GM21528 (cell line): ENCODE measurements at regions not wholly inside any gene's neighbourhood (a gene's known extent, or its start where the extent isn't known, plus 50 kb on each side); places are given as distances from the start of the nearest gene placed in this dataset.
"Not testable (repeated sequence)": the region's sequence is repeated elsewhere in the genome, so short reads cannot be mapped to it uniquely, and the experiment has no call there.

Experiments used
- ATAC-seq: cut with Tn5 transposase; IDR thresholded peaks from one replicate; pipeline ENCODE4 v1.9.1; 2021; ENCODE audit warnings: mild to moderate bottlenecking, moderate library complexity; ENCODE audit not compliant: unreplicated experiment, low FRiP score

DNA sequence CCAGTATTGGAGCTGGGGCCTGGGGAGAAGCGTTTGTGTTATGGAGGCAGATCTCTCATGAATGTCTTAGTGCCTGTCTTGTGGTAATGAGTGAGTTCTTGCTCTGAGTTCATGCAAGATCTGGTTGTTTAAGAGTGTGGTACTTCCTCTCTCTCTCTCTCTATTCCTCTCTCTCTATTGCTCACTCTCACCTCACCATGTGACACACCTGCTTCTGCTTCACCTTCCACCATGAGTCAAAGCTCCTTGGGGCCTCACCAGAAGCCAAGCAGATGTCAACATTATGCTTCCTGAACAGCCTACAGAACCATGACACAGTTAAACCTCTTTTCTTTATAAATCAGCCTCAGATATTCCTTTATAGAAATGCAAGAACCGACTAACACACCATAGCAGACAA, 242.7 kb upstream of the ADRA1B start:
- ATAC-seq, result no peak

DNA sequence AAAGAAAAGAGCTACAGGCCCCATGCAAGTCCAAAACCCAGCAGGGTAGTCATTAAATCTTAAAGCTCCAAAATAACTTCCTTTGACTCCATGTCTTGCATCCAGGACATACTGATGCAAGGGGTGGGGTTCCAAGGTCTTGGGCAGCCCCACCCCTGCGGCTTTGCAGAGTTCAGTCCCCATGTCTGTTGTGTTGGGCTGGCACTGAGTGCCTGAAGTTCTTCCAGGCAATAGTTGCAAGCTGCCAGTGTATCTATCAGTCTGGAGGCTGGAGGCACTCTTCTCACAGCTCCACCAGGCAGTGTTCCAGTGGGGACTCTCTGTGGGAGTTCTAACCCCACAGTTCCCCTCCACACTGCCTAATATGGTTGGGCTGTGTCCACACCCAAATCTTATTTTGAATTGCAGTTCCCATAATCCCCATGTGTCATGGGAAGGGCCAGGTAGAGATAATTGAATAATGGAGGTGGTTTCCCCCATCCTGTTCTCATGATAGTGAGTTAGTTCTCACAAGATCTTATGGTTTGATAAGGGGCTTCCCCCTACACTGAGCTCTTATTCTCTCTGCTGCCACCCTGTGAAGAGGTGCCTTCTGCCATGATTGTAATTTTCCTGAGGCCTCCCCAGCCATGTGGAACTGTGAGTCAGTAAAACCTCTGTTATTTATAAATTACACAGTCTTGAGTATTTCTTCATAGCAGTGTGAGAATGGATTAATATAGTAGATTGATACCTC, 237.5 kb upstream of the ADRA1B start:
- no peak for ATAC-seq

DNA sequence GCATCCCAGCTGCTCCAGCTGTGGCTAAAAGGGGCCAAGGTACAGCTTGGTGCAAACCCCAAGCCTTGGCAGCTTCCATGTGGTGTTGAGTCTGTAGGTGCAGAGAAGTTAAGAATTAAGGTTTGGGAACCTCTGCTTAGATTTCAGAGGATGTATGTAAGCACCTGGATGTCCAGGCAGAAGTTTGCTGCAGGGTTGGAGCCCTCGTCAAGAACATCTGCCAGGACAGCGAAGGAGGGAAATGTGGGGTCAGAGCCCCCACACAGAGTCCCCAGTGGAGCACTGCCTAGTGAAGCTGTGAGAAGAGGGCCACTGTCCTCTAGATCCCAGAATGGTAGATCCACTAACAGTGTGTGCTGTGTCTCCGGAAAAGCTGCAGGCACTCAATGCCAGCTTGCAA, 236.2 kb upstream of the ADRA1B start:
- no peak for ATAC-seq

DNA sequence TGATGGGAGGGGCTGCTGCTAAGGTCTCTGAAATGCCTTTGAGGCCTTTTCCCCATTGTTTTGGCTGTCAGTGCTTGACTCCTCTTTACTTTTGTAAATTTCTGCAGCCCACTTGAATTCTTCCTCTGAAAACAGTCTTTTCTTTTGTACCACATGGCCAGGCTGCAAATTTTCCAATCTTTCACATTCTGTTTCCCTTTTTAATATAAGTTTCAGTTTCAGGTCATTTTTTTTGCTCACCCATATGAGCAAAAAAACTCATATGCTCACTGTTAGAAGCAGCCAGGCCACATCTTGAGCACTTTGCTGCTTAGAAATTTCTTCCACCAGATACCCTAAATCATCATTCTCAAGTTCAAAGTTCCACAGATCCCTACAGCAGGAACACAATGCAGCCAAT, 234.6 kb upstream of the ADRA1B start:
- ATAC-seq, result no peak

DNA sequence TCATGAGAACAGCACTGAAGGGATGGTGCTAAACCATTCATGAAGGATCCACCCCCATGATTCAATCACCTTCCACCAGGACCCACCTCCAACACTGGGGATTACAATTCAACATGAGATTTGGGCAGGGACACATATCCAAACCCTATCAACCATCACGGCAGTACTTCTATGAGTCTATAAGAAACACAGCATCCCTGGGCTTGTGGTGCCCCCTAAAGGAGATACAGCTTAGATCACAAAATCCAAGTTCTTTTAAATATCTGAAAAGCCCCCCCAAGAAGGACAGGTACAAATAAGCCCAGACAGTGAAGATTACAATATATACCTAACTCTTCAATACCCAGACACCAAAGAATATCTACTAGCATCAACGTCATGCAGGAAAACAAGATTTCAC, 233.7 kb upstream of the ADRA1B start:
- no peak for ATAC-seq

DNA sequence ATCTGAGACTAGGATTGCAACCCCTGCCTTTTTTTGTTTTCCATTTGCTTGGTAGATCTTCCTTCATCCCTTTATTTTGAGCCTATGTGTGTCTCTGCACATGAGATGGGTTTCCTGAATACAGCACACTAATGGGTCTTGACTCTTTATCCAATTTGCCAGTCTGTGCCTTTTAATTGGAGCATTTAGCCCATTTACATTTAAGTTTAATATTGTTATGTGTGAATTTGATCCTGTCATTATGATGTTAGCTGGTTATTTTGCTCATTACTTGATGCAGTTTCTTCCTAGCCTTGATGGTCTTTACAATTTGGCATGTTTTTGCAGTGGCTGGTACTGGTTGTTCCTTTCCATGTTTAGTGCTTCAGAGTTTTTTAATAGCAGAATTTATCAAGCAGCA, 228.4 kb upstream of the ADRA1B start:
- not testable (repeated sequence) for ATAC-seq

DNA sequence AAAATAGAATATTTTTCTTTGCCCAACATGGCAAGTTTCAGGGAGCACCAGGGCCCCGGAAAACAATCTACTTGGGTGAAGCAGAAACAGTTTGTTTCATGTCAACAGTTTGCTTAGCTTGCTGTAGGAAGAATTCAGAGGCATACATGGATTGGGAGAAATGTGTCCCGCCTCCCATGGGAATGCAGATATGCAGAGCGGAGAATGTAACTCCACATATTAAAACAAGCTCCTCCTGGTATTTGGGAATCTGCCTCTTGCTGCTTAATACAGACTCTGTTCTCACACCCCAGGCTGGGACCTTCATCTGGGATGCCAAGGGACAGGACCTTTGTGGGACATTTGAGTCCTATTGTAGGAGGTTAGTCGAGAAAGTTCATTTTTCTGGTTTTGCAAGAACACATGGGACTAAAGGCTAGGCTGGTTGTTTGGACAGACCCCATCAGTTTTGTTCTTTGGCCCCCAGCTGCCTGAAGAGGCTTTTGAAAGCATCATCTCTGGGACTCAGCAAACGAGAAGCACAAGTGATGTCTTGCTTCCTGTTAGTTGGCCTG, 220.5 kb upstream of the ADRA1B start:
- no peak for ATAC-seq

DNA sequence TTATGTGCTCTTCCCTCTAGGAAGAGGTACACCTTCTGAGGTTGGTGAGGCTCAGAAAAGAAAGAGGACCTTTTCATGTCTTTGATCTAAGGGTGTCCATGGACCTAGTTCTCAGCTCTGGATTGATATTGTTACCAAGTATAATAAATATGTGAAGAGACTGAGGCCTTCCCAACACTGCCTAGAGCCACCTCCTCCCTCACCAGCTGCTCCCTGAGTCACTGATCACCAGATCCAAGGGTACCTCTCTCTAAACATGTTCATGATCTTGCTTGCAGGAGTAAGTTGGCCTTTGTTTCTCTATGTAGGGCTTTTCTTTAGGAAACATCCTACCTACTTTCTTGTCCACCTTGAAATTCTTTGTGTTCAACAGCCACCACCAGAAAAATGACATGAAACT, 218.8 kb upstream of the ADRA1B start:
- no peak for ATAC-seq

DNA sequence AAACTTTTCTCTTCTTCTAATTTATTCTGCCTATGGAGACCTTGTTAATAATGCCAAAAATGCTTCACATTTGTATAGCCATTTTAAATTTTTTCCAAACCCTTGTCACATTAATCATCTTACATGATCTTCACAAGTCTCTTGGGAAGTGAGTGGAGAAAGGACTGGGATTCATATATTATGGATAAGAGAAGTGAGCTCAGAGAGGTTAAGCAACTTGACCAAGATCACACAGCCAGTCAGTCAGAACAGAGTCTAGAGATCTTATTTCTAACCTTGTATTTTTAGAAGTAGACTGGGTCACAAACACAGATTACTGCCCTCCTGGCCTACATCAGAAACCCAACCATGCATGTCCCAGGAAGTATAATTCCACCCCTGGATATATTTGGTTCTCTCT, 218.0 kb upstream of the ADRA1B start:
- no peak for ATAC-seq

DNA sequence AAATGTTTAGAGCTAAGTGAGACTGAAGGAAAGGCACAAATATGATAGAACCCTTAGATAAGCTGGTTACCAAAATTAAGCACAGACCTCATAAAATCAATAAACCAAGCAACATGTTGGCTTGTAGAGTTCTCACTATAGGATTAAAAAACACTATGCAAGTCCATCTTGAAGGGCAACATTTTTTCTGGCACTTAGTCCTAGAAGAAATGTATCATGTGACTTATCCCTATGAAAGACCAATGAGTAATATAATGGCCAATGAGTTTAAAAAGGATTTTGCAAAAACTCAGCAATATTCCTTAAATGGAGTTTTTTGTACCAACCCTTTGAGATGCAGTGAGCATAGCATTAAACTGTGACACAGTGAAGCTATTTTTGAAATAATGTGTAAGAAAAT, 216.3 kb upstream of the ADRA1B start:
- ATAC-seq, result no peak

DNA sequence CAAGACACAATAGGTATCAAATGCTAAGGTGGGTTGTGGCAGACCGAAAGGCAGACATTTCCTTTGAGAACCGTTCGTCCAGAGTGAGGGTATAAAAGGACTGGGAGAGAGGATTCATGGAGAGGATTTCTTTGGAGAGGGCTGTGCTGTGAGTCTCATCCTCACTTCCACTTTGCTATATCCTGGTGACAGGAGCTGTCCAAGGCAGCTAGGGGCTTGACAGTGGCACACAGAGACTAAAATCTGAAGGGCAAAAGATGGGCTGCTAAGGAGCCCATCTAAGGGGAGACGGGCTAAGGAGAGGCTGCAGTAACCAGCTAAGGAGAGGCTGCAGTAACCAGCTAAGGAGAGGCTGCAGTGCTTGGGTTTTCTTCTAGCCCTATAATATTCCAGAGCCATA, 214.0 kb upstream of the ADRA1B start:
- ATAC-seq, result no peak

DNA sequence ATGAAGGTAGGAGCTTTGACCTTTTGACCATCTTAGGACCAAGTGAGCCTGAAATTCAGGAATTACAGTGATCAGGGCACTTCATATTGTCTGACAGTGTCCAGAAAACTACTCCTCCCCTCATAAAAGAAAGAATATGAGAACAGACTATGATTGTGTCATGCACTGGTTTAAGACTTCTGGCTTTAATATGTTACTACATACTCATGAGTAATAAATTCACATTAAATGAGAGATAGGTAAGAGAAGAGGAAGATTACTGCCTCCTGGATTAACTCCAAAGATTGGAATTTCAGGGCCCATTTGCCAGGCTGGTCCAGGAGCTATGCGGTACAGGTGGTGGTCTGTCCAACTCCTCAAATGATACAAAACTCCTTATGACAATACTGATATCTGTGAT, 213.5 kb upstream of the ADRA1B start:
- ATAC-seq, result no peak

DNA sequence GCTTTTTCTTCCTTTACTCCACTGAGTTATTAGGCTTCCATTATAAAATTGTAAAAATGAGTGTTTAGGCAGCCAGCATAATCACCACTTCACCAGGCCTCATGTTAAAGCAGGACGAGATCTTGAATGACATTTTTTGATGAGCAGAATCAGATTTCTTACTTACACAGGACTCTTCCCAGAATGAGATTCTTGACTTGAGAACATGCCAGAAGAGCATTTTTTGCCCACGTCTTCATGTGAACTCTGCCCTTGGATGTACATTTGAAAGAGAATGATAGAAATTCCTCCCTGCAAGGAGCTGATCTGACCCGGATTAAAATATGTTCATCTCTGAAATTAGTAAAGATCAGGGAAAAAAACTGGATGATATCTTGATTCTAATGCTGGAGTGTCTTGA, 212.1 kb upstream of the ADRA1B start:
- ATAC-seq, result no peak

DNA sequence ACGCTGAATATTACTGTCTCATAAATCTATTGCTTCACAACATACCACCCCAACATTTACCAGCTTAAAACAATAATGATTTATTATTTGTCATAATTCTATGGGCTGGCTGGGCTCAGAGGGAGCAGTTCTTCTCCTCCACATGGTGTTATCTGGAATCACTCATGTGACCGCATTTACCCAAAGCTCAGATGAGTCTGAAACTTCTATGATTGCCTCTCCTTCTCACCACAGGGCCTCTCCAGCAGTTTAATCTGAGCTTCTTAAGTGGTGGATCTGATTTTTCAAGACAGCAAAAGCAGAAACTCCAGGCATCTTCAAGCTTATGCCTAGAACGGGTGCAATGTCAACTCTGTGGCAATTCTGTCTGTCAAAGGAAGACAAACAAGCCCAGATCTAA, 210.3 kb upstream of the ADRA1B start:
- ATAC-seq, result no peak

DNA sequence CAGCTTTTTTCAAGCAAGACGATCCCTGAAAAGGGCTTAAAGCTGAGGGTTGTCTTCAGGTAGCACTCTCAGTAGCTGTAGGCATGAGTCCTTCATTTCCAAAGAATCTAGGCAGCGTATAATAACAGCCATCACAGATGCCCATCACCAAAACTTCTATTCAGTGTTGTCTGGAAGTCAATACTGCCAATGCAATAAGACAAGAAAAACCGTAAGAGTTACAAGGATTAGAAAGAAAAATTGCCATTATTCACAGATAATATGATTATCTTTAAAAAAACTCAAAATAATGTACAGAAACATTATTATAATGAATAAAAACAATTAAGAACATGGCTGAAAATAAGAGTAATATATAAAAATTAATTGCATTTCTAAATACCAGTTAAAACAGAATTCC, 208.2 kb upstream of the ADRA1B start:
- no peak for ATAC-seq

DNA sequence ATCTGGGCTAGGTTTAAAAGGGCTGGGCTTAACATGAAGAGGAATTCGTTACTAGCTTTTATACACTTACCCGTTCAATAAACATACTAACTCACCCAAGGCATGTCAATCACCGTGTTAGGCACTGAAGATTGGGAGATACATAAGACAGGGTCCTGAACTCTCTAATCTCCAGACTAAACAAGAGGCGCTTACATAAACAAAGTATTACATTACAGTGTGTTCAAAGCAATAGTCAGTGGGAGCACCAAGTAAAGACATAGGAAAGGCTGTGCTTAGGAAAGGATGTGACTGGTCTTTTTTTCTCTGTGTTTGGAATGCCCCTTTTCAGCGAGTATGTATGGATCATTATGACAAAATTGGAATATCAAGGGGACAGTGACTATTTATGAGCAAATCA, 203.6 kb upstream of the ADRA1B start:
- no peak for ATAC-seq

DNA sequence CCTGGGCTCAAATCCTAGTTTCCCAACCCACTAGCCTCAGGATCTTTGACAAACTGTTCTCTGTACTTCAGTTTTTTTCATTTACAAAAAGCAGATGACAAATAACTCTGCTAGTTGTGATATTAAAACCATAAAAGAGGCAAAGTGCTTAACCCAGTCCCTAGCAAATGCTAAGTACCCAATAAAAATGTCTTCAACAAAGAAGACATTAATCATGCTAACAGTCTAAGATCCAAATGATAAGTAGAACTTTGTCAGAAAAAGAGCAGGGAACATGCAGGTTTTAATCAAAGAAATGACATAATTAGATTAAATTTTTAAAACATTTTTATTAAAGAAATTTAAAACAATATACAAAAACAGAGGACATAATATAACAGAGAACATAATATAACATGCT, 203.0 kb upstream of the ADRA1B start:
- ATAC-seq, result no peak

DNA sequence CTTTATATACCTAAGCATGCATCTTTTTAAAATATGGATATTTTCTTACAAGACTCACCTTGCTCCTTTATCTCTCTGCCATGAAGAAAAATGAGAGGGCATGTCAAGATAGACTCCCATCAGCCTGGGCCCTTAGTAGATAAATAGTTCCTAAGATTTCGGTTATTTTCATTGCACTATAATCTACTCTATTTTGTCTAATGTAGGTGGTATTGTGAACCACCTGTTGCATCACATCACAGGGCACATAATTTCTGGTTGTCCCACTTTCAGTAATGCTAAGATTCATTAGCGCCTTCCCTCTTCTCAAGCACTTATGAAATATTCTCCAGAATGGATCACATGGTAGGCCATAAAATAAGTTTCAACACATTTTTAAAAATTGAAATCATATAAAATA, 202.5 kb upstream of the ADRA1B start:
- no peak for ATAC-seq

DNA sequence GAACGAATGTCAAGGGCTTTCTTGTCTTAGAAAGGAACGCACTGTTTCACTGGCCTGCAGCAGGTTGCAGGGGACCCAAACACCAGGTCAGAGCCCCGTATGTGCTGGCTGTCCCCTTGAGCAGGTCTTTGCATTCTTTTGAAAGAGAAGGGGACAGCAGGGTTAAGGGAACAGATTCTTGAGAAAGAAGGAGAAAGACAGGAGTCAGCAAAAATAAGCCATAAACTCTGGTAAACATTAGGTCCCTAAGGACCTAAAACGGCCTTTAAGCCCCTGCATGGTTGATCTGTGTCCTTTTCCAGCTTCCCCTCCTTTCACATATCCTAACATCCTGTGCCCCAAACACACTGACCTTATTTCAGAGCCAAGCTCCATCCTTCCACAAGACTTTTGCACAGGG, 190.8 kb upstream of the ADRA1B start:
- ATAC-seq, result no peak

DNA sequence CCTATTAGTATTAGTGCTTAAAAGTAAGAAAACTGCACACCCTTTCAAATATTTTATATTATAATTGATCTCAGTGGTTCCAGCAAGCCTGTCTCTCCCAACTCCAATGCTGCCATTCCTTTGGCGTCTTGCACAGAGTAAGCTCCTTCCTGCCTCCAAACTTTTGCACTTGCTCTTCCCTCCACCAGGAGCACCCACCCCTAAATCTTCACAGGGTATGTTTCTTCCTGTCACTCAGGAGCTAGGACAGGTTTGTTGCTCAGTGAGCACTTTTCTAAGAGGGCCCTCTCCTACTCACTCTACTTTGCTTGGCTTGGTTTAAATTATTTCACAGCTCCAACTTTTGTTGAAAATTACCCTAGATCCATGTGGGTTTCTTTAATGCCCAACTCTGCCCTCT, 189.1 kb upstream of the ADRA1B start:
- no peak for ATAC-seq

DNA sequence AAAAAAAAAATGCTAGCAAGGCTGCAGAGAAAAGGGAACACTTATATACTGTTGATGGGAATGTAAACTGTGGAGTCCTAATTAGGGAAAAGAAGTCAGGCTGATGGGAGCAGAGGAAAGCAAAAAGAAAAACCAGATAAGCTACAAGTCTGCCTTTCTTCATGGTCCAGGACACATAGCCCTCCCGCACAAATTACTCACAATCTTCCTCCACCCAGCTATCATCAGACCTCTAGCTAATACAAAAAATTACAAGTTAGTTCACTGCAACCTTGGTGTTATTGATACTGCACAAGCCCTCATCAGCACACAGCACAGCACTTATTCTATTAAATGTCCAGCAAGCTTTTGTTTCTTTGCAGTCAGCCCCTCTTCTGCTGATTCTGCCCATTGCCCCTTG, 186.0 kb upstream of the ADRA1B start:
- no peak for ATAC-seq

DNA sequence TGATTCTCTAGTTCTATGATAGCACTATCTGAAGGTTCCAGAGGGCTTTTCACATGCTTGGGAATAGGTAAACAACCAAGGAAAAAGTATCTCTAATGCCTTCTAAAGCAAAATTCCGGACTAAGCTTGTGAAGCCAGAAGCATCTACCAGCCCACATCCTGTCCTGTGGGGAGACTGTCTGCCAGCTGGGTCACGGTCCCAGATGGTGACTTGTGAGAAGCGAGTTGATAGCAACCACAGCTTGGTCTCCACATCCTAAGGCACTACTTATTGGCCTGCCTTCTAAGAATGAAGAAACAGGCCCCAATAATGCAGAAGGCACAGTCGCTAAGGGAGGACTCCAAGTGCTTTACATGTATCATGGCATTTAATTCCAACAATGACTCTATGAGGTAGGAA, 184.1 kb upstream of the ADRA1B start:
- no peak for ATAC-seq

DNA sequence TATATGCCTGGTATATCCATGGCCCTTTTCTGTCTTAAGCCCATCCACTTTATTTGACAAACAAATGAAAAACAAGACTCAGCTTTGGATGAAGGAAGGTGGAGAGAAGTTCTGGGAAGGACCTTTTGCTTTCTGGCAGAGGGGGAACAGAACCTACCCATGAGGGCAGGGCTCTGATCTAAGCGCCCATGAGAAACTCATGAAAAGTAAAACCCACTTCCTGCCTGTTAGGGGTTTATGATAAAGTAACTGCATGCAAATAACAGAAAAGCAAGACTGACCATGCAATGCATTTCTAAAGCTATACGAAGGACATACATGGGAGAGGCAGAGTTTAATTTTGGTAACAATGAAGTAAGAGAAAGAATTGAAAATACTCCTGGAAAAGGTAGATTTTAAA, 181.9 kb upstream of the ADRA1B start:
- ATAC-seq, result no peak
